ENCODE measurements at regions not wholly inside any gene's neighbourhood (a gene's known extent, or its start where the extent isn't known, plus 50 kb on each side); places are given as distances from the start of the nearest gene placed in this dataset.

DNA sequence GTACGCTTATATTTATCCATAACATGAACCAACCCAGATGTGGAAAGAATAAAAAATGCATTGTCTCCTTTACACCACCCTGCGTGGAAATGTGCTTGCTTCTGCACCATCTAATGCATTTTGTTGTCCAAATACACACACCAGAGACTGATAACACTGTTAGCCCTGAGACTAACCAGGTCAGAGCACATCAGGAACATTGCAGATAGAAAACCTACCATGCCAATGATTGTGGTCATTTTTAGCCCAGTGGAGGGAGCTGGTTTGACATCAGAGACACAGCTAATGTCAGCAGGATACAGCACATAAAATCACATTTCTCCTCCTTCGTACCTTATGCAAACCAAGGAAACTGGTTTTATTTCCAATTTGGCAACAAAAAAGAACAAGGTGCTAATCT lies 528.7 kb downstream of the DOK5 start:
- TF ChIP-seq, protein P1, sequence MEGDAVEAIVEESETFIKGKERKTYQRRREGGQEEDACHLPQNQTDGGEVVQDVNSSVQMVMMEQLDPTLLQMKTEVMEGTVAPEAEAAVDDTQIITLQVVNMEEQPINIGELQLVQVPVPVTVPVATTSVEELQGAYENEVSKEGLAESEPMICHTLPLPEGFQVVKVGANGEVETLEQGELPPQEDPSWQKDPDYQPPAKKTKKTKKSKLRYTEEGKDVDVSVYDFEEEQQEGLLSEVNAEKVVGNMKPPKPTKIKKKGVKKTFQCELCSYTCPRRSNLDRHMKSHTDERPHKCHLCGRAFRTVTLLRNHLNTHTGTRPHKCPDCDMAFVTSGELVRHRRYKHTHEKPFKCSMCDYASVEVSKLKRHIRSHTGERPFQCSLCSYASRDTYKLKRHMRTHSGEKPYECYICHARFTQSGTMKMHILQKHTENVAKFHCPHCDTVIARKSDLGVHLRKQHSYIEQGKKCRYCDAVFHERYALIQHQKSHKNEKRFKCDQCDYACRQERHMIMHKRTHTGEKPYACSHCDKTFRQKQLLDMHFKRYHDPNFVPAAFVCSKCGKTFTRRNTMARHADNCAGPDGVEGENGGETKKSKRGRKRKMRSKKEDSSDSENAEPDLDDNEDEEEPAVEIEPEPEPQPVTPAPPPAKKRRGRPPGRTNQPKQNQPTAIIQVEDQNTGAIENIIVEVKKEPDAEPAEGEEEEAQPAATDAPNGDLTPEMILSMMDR (conservative IDR thresholded peaks at IDR 0.05): peak; percentile 23; the same call in 1 of the 2 replicates
- no peak for TF ChIP-seq ZFX (IDR thresholded peaks at IDR 0.05)
